GM12878 (cell line): ENCODE measurements at regions not wholly inside any gene's neighbourhood (a gene's known extent, or its start where the extent isn't known, plus 50 kb on each side); places are given as distances from the start of the nearest gene placed in this dataset.

ENCODE experiments used
- ATAC-seq: fragments of 200-7000 bp; cut with Tn5 transposase; 3 replicates; pipeline ENCODE4 v1.9.1; 2020; ENCODE audit warnings: mild to moderate bottlenecking, moderate library complexity
- BruUV-seq: library from RNA; stranded (reverse); fragments of 400-500 nt; replicated peaks from 2 replicates; lab custom pipeline; 2021; lab: Mats Ljungman, UMichigan
- CTCF ChIA-PET: fragments of 300-600 bp; sonication (Branson Sonifier 250); formaldehyde crosslinking; extraction: SDS; loops from one replicate; lab custom pipeline; 2021; ENCODE audit warnings: inconsistent platforms; lab: Yijun Ruan, JAX
- POLR2A ChIA-PET: fragments of 350-600 bp; formaldehyde crosslinking; extraction: SDS; loops from one replicate; lab custom pipeline; 2021; ENCODE audit warnings: inconsistent platforms; lab: Charles Lee
- RAD21 ChIA-PET: fragments of 300-600 bp; sonication (Branson Sonifier 250); formaldehyde crosslinking; loops from one replicate; lab custom pipeline; 2023; ENCODE audit warnings: antibody characterized with exemption; ENCODE audit not compliant: unreplicated experiment; lab: Charles Lee
- SMC1A ChIA-PET: fragments of 300-600 bp; sonication (Branson Sonifier 250); formaldehyde crosslinking; loops from one replicate; lab custom pipeline; 2023; ENCODE audit not compliant: unreplicated experiment, uncharacterized antibody; lab: Charles Lee
- DNase-seq: peaks from one replicate; pipeline ENCODE4 v3.0.0-alpha.2; 2011; ENCODE audit warnings: low read depth, low spot score
- FAIRE-seq: peaks from 3 replicates; lab custom pipeline; 2011; peaks lifted over from hg19 to GRCh38; lab: Jason Lieb, UNC
- H2AFZ ChIP-seq: 2 replicates; pipeline ENCODE4 v1.6.0; 2011; ENCODE audit warnings: low read depth, low read length, control low read depth; ENCODE audit not compliant: control insufficient read depth
- H3K27ac ChIP-seq: 2 replicates; pipeline ENCODE4 v1.5.1; 2011; ENCODE audit warnings: control low read depth; ENCODE audit not compliant: control insufficient read depth, insufficient read depth
- H3K27me3 ChIP-seq, 2 experiments: replicated peaks in 1 of 2; 2 replicates each; pipeline versions ENCODE4 v1.6.0 to v1.6.1; 2011; ENCODE audit warnings: low read length in 1 of 2; ENCODE audit not compliant: control insufficient read depth in 2 of 2, insufficient read depth in 2 of 2
- H3K36me3 ChIP-seq, 2 experiments: 2 replicates each; pipeline ENCODE4 v1.5.1; 2011; ENCODE audit warnings: low read length in 1 of 2; ENCODE audit not compliant: control insufficient read depth in 2 of 2, insufficient read depth in 2 of 2
- H3K4me1 ChIP-seq: 2 replicates; pipeline ENCODE4 v1.6.1; 2011; ENCODE audit warnings: mild to moderate bottlenecking, low read length, moderate library complexity, mixed read lengths; ENCODE audit not compliant: control insufficient read depth, insufficient read depth
- H3K4me2 ChIP-seq: 2 replicates; pipeline ENCODE4 v1.6.0; 2011; ENCODE audit warnings: control low read depth; ENCODE audit not compliant: control insufficient read depth, insufficient read depth
- H3K4me3 ChIP-seq: fragments of 200-600 bp; sonication (generic); 2 replicates; pipeline ENCODE4 v1.5.1; 2016
- H3K79me2 ChIP-seq: 2 replicates; pipeline ENCODE4 v1.6.0; 2011; ENCODE audit warnings: low read length; ENCODE audit not compliant: control insufficient read depth, insufficient read depth
- H3K9ac ChIP-seq: 2 replicates; pipeline ENCODE4 v1.8.0; 2011; ENCODE audit warnings: low read length, control low read depth, mixed read lengths; ENCODE audit not compliant: control insufficient read depth, insufficient read depth
- H3K9me3 ChIP-seq: replicated peaks from 3 replicates; pipeline ENCODE4 v1.5.1; 2011; ENCODE audit warnings: mild to moderate bottlenecking, low read length; ENCODE audit not compliant: control insufficient read depth, insufficient read depth
- H4K20me1 ChIP-seq: 2 replicates; pipeline ENCODE4 v1.6.0; 2011; ENCODE audit not compliant: control insufficient read depth, insufficient read depth
- CBFB ChIP-seq: IDR thresholded peaks from 2 replicates; pipeline ENCODE4 v1.6.1; 2016; ENCODE audit warnings: antibody characterized with exemption, low read depth
- CREB1 ChIP-seq: IDR thresholded peaks from 2 replicates; pipeline ENCODE4 v1.6.1; 2012; ENCODE audit warnings: low read depth, mild to moderate bottlenecking, inconsistent platforms
- IRF5 ChIP-seq: fragments of 450-650 bp; IDR thresholded peaks from 2 replicates; pipeline ENCODE4 v1.6.1; 2017; ENCODE audit warnings: borderline replicate concordance
- MLLT1 ChIP-seq: fragments of 450-650 bp; IDR thresholded peaks from 2 replicates; pipeline ENCODE4 v1.6.1; 2016; ENCODE audit warnings: mild to moderate bottlenecking
- MTA3 ChIP-seq: IDR thresholded peaks from 2 replicates; pipeline ENCODE4 v1.6.1; 2012; ENCODE audit warnings: low read length, inconsistent platforms, borderline replicate concordance
- NKRF ChIP-seq: fragments of 450-650 bp; conservative IDR thresholded peaks from 2 replicates; pipeline ENCODE4 v1.6.1; 2017; ENCODE audit warnings: mild to moderate bottlenecking, moderate library complexity
- SP1 ChIP-seq: IDR thresholded peaks from one replicate; pipeline ENCODE4 v1.6.1; 2011; ENCODE audit warnings: low read depth, low read length
- USF2 ChIP-seq: IDR thresholded peaks from 2 replicates; pipeline ENCODE4 v1.6.1; 2011; ENCODE audit warnings: low read depth, low read length, improper control_type of control experiment, borderline replicate concordance
- ZNF24 ChIP-seq: fragments of 450-650 bp; IDR thresholded peaks from 2 replicates; pipeline ENCODE4 v1.6.1; 2017; ENCODE audit warnings: antibody characterized with exemption, mild to moderate bottlenecking
- WGBS: methylation state at CpG from one replicate; pipeline ENCODE4 v1.1.6; 2016; ENCODE audit warnings: low lambda C conversion rate; ENCODE audit not compliant: insufficient replicate concordance, insufficient coverage; ENCODE audit errors: missing lambda C conversion rate; 5-methylcytosine and 5-hydroxymethylcytosine counted together
- in situ Hi-C: fragments of 300-500 bp; cut with MboI; formaldehyde crosslinking; loops from 9 replicates; pipeline ENCODE4 v1.14.3; 2018; ENCODE audit warnings: mixed read lengths
- intact Hi-C: fragments of 100-400 bp; cut with micrococcal nuclease; formaldehyde crosslinking; loops from one replicate; pipeline ENCODE4 v1.14.2; 2022; ENCODE audit not compliant: unreplicated experiment

- no peak overlapping the region for H3K4me2 ChIP-seq
- H3K36me3 ChIP-seq = no peaks in the 10 kb centered on the region
- no peaks in the 10 kb centered on the region for H4K20me1 ChIP-seq
- H3K27ac ChIP-seq = no peak overlapping the region
- H3K79me2 ChIP-seq = no peaks in the 10 kb centered on the region
- 2% methylated on average over 2 of the region's 2 CpGs for WGBS
- ChIA-PET POLR2A (no interaction called here), RAD21 (no interaction called here), SMC1A (no interaction called here), CTCF (no interaction called here)
- intact Hi-C loops (no loop called here), in situ Hi-C loops (no loop called here)
- H3K4me3 ChIP-seq = no peak overlapping the region
- H3K9me3 ChIP-seq = no peaks in the 10 kb centered on the region
- ATAC-seq (no peak), FAIRE-seq (no peak), DNase-seq (no peak)
- H3K4me1 ChIP-seq = no peaks in the 10 kb centered on the region
- TF ChIP-seq SP1 (no peak), MTA3 (no peak), USF2 (no peak), CREB1 (no peak), NKRF (no peak), ZNF24 (no peak), MLLT1 (no peak), IRF5 (no peak), CBFB (no peak)
- BruUV-seq = no TSS peak
- no peaks in the 10 kb centered on the region for H3K27me3 ChIP-seq
- no peak overlapping the region for H2AFZ ChIP-seq
- H3K9ac ChIP-seq = no peak overlapping the region
These were observed 125.8 kb downstream of the CRPPA start for GRCh38 chr7:16295558-16295957.
